GM18907 (cell line): ENCODE measurements at regions not wholly inside any gene's neighbourhood (a gene's known extent, or its start where the extent isn't known, plus 50 kb on each side); places are given as distances from the start of the nearest gene placed in this dataset.

Source experiments
- ATAC-seq: cut with Tn5 transposase; IDR thresholded peaks from one replicate; pipeline ENCODE4 v1.9.1; 2021; ENCODE audit warnings: mild to moderate bottlenecking, moderate library complexity; ENCODE audit not compliant: unreplicated experiment

GRCh38 chr4:159003420-159004253, 99.2 kb upstream of the RAPGEF2 start:
- no peak for ATAC-seq

GRCh38 chr4:159006202-159006601, 96.7 kb upstream of the RAPGEF2 start:
- no peak for ATAC-seq

GRCh38 chr4:159008671-159009070, 94.2 kb upstream of the RAPGEF2 start:
- ATAC-seq = peak; percentile 35

GRCh38 chr4:159009521-159009920, 93.4 kb upstream of the RAPGEF2 start:
- ATAC-seq = no peak

- ATAC-seq = no peak
Measured at GRCh38 chr4:159010100-159010499, 92.8 kb upstream of the RAPGEF2 start.

- ATAC-seq = peak; percentile 51
Measured at GRCh38 chr4:159010563-159011260, 92.2 kb upstream of the RAPGEF2 start.

- no peak for ATAC-seq
Measured at GRCh38 chr4:159012381-159012780, 90.5 kb upstream of the RAPGEF2 start.

GRCh38 chr4:159013692-159014091, 89.2 kb upstream of the RAPGEF2 start:
- no peak for ATAC-seq

- ATAC-seq = no peak
Measured at GRCh38 chr4:159014859-159015258, 88.0 kb upstream of the RAPGEF2 start.

- no peak for ATAC-seq
Measured at GRCh38 chr4:159015841-159016240, 87.0 kb upstream of the RAPGEF2 start.

- ATAC-seq = peak; percentile 75
Measured at GRCh38 chr4:159016593-159017024, 86.3 kb upstream of the RAPGEF2 start.

- peak; percentile 28 for ATAC-seq
Measured at GRCh38 chr4:159017323-159018026, 85.4 kb upstream of the RAPGEF2 start.

GRCh38 chr4:159018062-159018629, 84.7 kb upstream of the RAPGEF2 start:
- peak; percentile 88 for ATAC-seq

- ATAC-seq = no peak
Measured at GRCh38 chr4:159019356-159019755, 83.5 kb upstream of the RAPGEF2 start.

- ATAC-seq = no peak
Measured at GRCh38 chr4:159021597-159022385, 81.1 kb upstream of the RAPGEF2 start.

GRCh38 chr4:159023741-159024140, 79.1 kb upstream of the RAPGEF2 start:
- ATAC-seq = no peak

- ATAC-seq = no peak
Measured at GRCh38 chr4:159024266-159024665, 78.6 kb upstream of the RAPGEF2 start.

- ATAC-seq = no peak
Measured at GRCh38 chr4:159024828-159025227, 78.1 kb upstream of the RAPGEF2 start.

GRCh38 chr4:159026329-159026728, 76.5 kb upstream of the RAPGEF2 start:
- ATAC-seq = no peak

- no peak for ATAC-seq
Measured at GRCh38 chr4:159027535-159027934, 75.3 kb upstream of the RAPGEF2 start.
